SK-N-SH treated with all-trans-retinoic acid at 6 μM for 48 hours (cell line): ENCODE measurements at regions not wholly inside any gene's neighbourhood (a gene's known extent, or its start where the extent isn't known, plus 50 kb on each side); places are given as distances from the start of the nearest gene placed in this dataset.

Experiments used
- PPARA ChIP-seq: fragments of 250-450 bp; sonication (Bioruptor Pico); IDR thresholded peaks from 2 replicates; pipeline ENCODE4 v1.5.0; 2020; ENCODE audit warnings: mild to moderate bottlenecking, borderline replicate concordance
- RARB ChIP-seq: fragments of 250-450 bp; sonication (Bioruptor Pico); IDR thresholded peaks from 2 replicates; pipeline ENCODE4 v1.8.0; 2021; ENCODE audit warnings: mild to moderate bottlenecking, moderate library complexity
- ZFP30 ChIP-seq: fragments of 450-650 bp; formaldehyde crosslinking; IDR thresholded peaks from 2 replicates; pipeline ENCODE4 v1.5.0; 2022; ENCODE audit warnings: mild to moderate bottlenecking, moderate library complexity
- ZNF565 ChIP-seq: fragments of 450-650 bp; formaldehyde crosslinking; conservative IDR thresholded peaks from 2 replicates; pipeline ENCODE4 v1.5.0; 2020; ENCODE audit warnings: low read depth, mild to moderate bottlenecking, moderate library complexity
- TF ChIP-seq, protein P1 (sequence below): fragments of 250-450 bp; sonication (Bioruptor Pico); IDR thresholded peaks from 2 replicates; pipeline ENCODE4 v1.5.1; 2020; ENCODE audit warnings: low read depth, mild to moderate bottlenecking, moderate library complexity
- TF ChIP-seq, protein P2 (sequence below): fragments of 250-450 bp; sonication (Bioruptor Pico); IDR thresholded peaks from 2 replicates; pipeline ENCODE4 v1.5.0; 2020; ENCODE audit warnings: mild to moderate bottlenecking, moderate library complexity

DNA sequence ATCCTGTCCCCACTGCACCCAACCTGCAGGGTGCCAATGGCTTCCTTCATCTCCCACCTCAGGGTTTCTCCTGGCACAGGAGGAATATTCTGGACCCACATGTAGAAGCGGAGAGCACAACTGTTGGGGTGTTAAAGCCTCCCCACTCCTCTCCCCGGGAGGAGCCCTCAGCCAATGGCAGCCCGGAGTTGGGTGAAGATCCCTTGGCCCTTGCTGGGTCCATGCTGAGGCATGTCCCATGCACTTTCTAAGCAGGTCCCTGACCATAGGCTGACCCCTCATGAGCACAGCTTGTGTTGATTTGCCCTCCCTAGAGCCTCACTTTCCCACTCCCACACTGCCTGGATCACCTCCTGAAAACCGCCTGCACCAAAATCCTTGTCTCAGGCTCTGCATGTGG is 97.2 kb upstream of the PMEPA1 start:
- TF ChIP-seq PPARA (CRISPR knock-in tag) (no peak), ZNF565 (CRISPR knock-in tag) (no peak), RARB (CRISPR knock-in tag) (no peak), ZFP30 (CRISPR knock-in tag) (no peak)
- TF ChIP-seq, protein P1, sequence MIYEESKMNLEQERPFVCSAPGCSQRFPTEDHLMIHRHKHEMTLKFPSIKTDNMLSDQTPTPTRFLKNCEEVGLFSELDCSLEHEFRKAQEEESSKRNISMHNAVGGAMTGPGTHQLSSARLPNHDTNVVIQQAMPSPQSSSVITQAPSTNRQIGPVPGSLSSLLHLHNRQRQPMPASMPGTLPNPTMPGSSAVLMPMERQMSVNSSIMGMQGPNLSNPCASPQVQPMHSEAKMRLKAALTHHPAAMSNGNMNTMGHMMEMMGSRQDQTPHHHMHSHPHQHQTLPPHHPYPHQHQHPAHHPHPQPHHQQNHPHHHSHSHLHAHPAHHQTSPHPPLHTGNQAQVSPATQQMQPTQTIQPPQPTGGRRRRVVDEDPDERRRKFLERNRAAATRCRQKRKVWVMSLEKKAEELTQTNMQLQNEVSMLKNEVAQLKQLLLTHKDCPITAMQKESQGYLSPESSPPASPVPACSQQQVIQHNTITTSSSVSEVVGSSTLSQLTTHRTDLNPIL (CRISPR knock-in tag) = no peak
- TF ChIP-seq, protein P2, sequence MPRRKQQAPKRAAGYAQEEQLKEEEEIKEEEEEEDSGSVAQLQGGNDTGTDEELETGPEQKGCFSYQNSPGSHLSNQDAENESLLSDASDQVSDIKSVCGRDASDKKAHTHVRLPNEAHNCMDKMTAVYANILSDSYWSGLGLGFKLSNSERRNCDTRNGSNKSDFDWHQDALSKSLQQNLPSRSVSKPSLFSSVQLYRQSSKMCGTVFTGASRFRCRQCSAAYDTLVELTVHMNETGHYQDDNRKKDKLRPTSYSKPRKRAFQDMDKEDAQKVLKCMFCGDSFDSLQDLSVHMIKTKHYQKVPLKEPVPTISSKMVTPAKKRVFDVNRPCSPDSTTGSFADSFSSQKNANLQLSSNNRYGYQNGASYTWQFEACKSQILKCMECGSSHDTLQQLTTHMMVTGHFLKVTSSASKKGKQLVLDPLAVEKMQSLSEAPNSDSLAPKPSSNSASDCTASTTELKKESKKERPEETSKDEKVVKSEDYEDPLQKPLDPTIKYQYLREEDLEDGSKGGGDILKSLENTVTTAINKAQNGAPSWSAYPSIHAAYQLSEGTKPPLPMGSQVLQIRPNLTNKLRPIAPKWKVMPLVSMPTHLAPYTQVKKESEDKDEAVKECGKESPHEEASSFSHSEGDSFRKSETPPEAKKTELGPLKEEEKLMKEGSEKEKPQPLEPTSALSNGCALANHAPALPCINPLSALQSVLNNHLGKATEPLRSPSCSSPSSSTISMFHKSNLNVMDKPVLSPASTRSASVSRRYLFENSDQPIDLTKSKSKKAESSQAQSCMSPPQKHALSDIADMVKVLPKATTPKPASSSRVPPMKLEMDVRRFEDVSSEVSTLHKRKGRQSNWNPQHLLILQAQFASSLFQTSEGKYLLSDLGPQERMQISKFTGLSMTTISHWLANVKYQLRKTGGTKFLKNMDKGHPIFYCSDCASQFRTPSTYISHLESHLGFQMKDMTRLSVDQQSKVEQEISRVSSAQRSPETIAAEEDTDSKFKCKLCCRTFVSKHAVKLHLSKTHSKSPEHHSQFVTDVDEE (CRISPR knock-in tag) = no peak
